Astrocyte (in vitro differentiated cells and primary cell): ENCODE measurements at regions not wholly inside any gene's neighbourhood (a gene's known extent, or its start where the extent isn't known, plus 50 kb on each side); places are given as distances from the start of the nearest gene placed in this dataset.

Experiments
- DNase-seq: peaks from one replicate; pipeline ENCODE4 v3.0.0-alpha.2; 2010; ENCODE audit warnings: low read depth
- FAIRE-seq: peaks from 2 replicates; lab custom pipeline; 2011; peaks lifted over from hg19 to GRCh38; lab: Jason Lieb, UNC
- H2AFZ ChIP-seq: 2 replicates; pipeline ENCODE4 v1.6.0; 2012; ENCODE audit warnings: low read depth, low read length, inconsistent platforms
- H3K27ac ChIP-seq: 2 replicates; pipeline ENCODE4 v1.5.1; 2011; ENCODE audit warnings: low read depth, low read length, inconsistent platforms
- H3K27me3 ChIP-seq: 2 replicates; pipeline ENCODE4 v1.6.0; 2011; ENCODE audit warnings: low read length, inconsistent platforms; ENCODE audit not compliant: insufficient read depth
- H3K36me3 ChIP-seq: 2 replicates; pipeline ENCODE4 v1.5.1; 2011; ENCODE audit warnings: low read length, inconsistent platforms; ENCODE audit not compliant: insufficient read depth
- H3K4me1 ChIP-seq: 2 replicates; pipeline ENCODE4 v1.5.1; 2011; ENCODE audit warnings: low read length, inconsistent platforms; ENCODE audit not compliant: insufficient read depth
- H3K4me2 ChIP-seq: 2 replicates; pipeline ENCODE4 v1.6.0; 2012; ENCODE audit warnings: low read length, inconsistent platforms
- H3K4me3 ChIP-seq: 2 replicates; pipeline ENCODE4 v1.5.1; 2011; ENCODE audit warnings: low read depth, mild to moderate bottlenecking, low read length, inconsistent platforms; ENCODE audit not compliant: insufficient read depth
- H3K79me2 ChIP-seq: 2 replicates; pipeline ENCODE4 v1.6.0; 2012; ENCODE audit warnings: mild to moderate bottlenecking, low read length, inconsistent platforms; ENCODE audit not compliant: insufficient read depth
- H3K9ac ChIP-seq: 2 replicates; pipeline ENCODE4 v1.6.0; 2012; ENCODE audit warnings: mild to moderate bottlenecking, low read length, inconsistent platforms
- H3K9me3 ChIP-seq: 2 replicates; pipeline ENCODE4 v1.5.1; 2012; ENCODE audit warnings: low read depth, mild to moderate bottlenecking, low read length, inconsistent platforms; ENCODE audit not compliant: insufficient read depth
- H4K20me1 ChIP-seq: 2 replicates; pipeline ENCODE4 v1.6.0; 2012; ENCODE audit warnings: low read length, inconsistent platforms; ENCODE audit not compliant: insufficient read depth
- H3K27ac Mint-ChIP-seq: one replicate; pipeline ENCODE4 v1.8.0; 2021; ENCODE audit warnings: mild to moderate bottlenecking, mixed read lengths; ENCODE audit not compliant: unreplicated experiment
- H3K27me3 Mint-ChIP-seq: one replicate; pipeline ENCODE4 v1.8.0; 2021; ENCODE audit warnings: low read depth, mixed read lengths; ENCODE audit not compliant: unreplicated experiment
- H3K36me3 Mint-ChIP-seq: one replicate; pipeline ENCODE4 v1.8.0; 2021; ENCODE audit warnings: low read depth, mixed read lengths; ENCODE audit not compliant: unreplicated experiment
- H3K4me1 Mint-ChIP-seq: one replicate; pipeline ENCODE4 v1.8.0; 2021; ENCODE audit warnings: low read depth, mixed read lengths; ENCODE audit not compliant: unreplicated experiment
- H3K4me3 Mint-ChIP-seq: one replicate; pipeline ENCODE4 v1.8.0; 2021; ENCODE audit warnings: mild to moderate bottlenecking, moderate library complexity, mixed read lengths; ENCODE audit not compliant: unreplicated experiment
- H3K9me3 Mint-ChIP-seq: one replicate; pipeline ENCODE4 v1.8.0; 2021; ENCODE audit warnings: mild to moderate bottlenecking, mixed read lengths; ENCODE audit not compliant: unreplicated experiment
- CTCF ChIP-seq: IDR thresholded peaks from 2 replicates; pipeline ENCODE4 v1.5.1; 2011; ENCODE audit warnings: low read depth, mild to moderate bottlenecking, inconsistent platforms, low read length, moderate library complexity; ENCODE audit not compliant: insufficient read depth
- EZH2 ChIP-seq: IDR thresholded peaks from 2 replicates; pipeline ENCODE4 v1.6.1; 2012; ENCODE audit warnings: mild to moderate bottlenecking, low read length, inconsistent platforms; ENCODE audit not compliant: insufficient read depth

GRCh38 chr18:30859036-30859435 is 183.5 kb downstream of the DSC3 start:
- H3K4me3 ChIP-seq = no peak overlapping the region
- DNase-seq = no peak
- no peak overlapping the region for H3K9ac ChIP-seq
- Mint-ChIP-seq H3K9me3 (no peaks in the 10 kb centered on the region), H3K27ac (no peak overlapping the region), H3K36me3 (no peaks in the 10 kb centered on the region), H3K4me3 (no peak overlapping the region), H3K27me3 (no peaks in the 10 kb centered on the region), H3K4me1 (no peaks in the 10 kb centered on the region)
- H2AFZ ChIP-seq = no peak overlapping the region
- H3K79me2 ChIP-seq = no peaks in the 10 kb centered on the region
- TF ChIP-seq CTCF (no peak), EZH2 (no peak)
- H3K27me3 ChIP-seq = no peaks in the 10 kb centered on the region
- no peak overlapping the region for H3K27ac ChIP-seq
- no peaks in the 10 kb centered on the region for H4K20me1 ChIP-seq
- no peaks in the 10 kb centered on the region for H3K4me1 ChIP-seq
- no peaks in the 10 kb centered on the region for H3K36me3 ChIP-seq
- H3K9me3 ChIP-seq = no peaks in the 10 kb centered on the region
- no peak for FAIRE-seq
- H3K4me2 ChIP-seq = no peak overlapping the region

GRCh38 chr18:30858560-30858959 is 184.0 kb downstream of the DSC3 start:
- FAIRE-seq = no peak
- TF ChIP-seq EZH2 (no peak), CTCF (no peak)
- Mint-ChIP-seq H3K4me1 (no peaks in the 10 kb centered on the region), H3K36me3 (no peaks in the 10 kb centered on the region), H3K27ac (no peak overlapping the region), H3K27me3 (no peaks in the 10 kb centered on the region), H3K9me3 (no peaks in the 10 kb centered on the region), H3K4me3 (no peak overlapping the region)
- Histone ChIP-seq H3K36me3 (no peaks in the 10 kb centered on the region), H3K27ac (no peak overlapping the region), H3K27me3 (no peaks in the 10 kb centered on the region), H3K9ac (no peak overlapping the region), H3K4me2 (no peak overlapping the region), H3K9me3 (no peaks in the 10 kb centered on the region), H3K4me3 (no peak overlapping the region), H3K79me2 (no peaks in the 10 kb centered on the region), H4K20me1 (no peaks in the 10 kb centered on the region), H3K4me1 (no peaks in the 10 kb centered on the region), H2AFZ (no peak overlapping the region)
- no peak for DNase-seq

- FAIRE-seq (no peak), DNase-seq (no peak)
- no peak overlapping the region for H3K4me2 ChIP-seq
- no peak overlapping the region for H3K4me3 ChIP-seq
- H3K27ac Mint-ChIP-seq = no peak overlapping the region
- H3K4me1 Mint-ChIP-seq = no peaks in the 10 kb centered on the region
- no peaks in the 10 kb centered on the region for H3K27me3 Mint-ChIP-seq
- no peaks in the 10 kb centered on the region for H3K36me3 ChIP-seq
- H3K79me2 ChIP-seq = no peaks in the 10 kb centered on the region
- H4K20me1 ChIP-seq = no peaks in the 10 kb centered on the region
- H3K9ac ChIP-seq = no peak overlapping the region
- H2AFZ ChIP-seq = no peak overlapping the region
- no peaks in the 10 kb centered on the region for H3K9me3 ChIP-seq
- no peak for TF ChIP-seq CTCF
- H3K27ac ChIP-seq = no peak overlapping the region
- no peak overlapping the region for H3K4me3 Mint-ChIP-seq
- no peaks in the 10 kb centered on the region for H3K9me3 Mint-ChIP-seq
- no peaks in the 10 kb centered on the region for H3K27me3 ChIP-seq
- no peaks in the 10 kb centered on the region for H3K4me1 ChIP-seq
- no peaks in the 10 kb centered on the region for H3K36me3 Mint-ChIP-seq
Measured at GRCh38 chr18:30855762-30856161, 186.8 kb downstream of the DSC3 start.
